NCI-H2227 (cell line): ENCODE measurements at regions not wholly inside any gene's neighbourhood (a gene's known extent, or its start where the extent isn't known, plus 50 kb on each side); places are given as distances from the start of the nearest gene placed in this dataset.

Experiments used
- DNase-seq: peaks from one replicate; lab custom pipeline; 2025; ENCODE audit not compliant: unreplicated experiment; lab: John Stamatoyannopoulos, UW

DNA sequence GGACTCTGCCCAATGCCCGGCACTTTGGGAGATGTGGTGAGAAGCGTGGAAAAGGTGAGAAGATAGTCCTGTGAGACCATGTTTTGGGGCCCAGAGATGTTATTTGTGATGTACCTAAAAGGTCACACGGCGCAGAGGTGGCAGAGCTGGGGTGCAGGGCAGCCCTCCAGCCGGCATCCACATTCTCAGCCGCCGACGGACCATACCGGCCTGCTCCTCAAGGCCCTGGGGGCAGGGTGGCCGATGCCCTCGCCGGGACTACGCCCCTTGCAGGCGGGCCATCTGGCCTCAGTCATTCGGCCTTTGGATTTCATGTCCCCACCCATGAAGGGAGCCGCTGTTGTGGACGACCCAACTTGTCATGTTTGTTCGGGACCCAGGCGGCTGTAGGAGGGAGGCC lies 131.4 kb upstream of the GSE1 start:
- DNase-seq, result no peak

- DNase-seq, result no peak
These were observed 129.7 kb upstream of the GSE1 start for GRCh38 chr16:85483424-85483823.

GRCh38 chr16:85484347-85485300 lies 128.5 kb upstream of the GSE1 start:
- peak; percentile 9 for DNase-seq

- peak; percentile 65 for DNase-seq
These were observed 127.7 kb upstream of the GSE1 start for GRCh38 chr16:85485379-85485778.

GRCh38 chr16:85486256-85486915 lies 126.7 kb upstream of the GSE1 start:
- DNase-seq, result no peak

DNA sequence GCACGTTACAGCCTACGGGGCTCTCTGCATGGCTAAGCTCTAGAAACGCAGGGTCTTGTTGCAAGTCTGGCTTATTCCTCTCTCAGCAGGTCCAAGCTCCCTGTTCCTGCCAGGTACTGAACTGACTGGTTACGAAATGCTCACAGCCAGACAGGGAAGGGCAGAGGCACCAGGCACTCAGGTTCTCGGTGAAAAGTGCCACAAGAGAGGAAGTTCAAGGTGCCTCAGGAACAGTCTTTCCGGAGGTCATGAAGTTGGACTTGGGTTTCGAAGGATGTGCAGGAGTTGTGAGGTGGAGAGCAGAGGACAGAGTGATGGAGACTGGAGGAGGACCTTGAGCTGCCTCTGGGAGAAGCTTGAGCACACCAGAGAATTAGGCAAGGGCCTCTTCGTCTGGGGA lies 124.7 kb upstream of the GSE1 start:
- no peak for DNase-seq

- no peak for DNase-seq
These were observed 122.6 kb upstream of the GSE1 start for GRCh38 chr16:85490407-85491057.

DNA sequence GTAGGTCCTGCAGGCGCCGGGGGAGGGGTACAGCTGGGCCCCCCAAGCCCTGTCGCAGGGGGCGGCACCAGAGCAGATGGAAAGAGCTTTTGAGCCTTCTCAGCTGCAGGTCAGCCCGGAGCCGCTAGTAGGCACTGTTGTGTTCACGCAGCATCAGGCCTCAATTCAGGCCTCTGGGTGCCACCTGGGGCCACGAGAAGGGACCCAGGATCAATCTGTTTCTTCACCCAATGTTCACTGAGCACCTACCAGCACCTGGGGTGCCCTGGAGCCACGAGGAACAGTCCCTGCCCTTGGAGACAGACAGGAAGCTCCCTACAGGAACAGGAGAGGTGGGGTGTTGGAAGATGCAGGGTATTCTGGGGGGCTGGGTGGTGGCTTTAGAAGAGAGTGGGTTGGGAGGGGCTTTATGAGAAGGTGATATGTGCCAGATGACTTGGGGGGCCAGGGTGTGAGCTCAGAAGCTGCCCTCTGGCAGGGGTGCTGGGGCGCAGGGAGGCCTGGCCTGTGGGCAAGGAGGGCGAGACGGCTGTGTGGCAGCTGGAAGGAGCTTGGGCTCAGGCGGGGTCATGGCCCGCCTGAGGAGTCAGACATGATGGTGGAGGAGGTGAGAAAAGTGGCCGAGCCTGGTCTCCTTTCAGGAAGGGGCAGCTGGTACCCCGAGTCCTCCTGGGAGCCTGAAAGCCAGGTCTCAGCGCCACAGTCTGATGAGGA lies 121.9 kb upstream of the GSE1 start:
- no peak for DNase-seq

- no peak for DNase-seq
These were observed 121.3 kb upstream of the GSE1 start for GRCh38 chr16:85491798-85492294.

DNA sequence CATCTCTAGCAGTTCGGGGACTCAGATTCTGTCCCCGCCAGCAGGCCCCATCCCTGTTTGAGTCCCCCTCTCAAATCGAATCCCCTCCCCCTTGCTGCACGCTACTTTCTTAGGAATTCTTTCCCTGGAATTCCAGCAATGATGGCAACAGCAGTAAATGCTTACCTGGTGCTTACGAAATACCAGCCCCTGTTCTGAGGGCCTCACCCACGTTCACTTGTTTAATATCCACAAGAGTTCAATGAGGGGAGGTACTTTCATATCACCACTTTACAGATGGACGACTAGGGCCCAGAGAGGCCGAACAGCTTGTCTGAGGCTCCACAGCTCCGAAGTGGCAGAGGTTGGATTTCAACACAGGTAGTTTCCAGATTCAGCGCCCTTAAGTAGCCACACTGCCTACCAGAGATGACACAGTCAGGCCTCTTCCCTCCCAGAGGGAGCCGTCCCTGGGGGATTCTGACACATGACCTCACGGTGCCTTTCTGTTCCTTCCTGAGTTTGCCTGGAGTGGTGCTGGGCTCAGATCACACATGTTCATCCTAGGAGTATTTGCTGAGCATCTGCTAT lies 120.7 kb upstream of the GSE1 start:
- no peak for DNase-seq

DNA sequence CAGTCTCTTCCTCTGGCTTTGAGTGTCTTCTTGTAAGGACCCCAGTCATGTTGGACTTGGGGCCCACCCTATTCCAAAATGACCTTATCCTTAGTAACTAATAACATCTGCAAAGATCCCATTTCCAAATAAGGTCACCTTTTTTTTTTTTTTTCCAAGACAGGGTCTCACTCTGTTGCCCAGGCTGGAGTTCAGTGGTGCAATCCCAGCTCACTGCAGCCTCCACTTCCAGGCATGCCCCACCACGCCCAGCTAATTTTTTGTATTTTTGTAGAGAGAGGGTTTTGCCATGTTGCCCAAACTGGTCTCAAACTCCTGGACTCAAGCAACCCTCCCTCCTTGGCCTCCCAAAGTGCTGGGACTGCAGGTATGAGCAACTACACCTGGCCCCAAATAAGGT lies 118.8 kb upstream of the GSE1 start:
- no peak for DNase-seq

- DNase-seq, result no peak
These were observed 117.9 kb upstream of the GSE1 start for GRCh38 chr16:85495259-85495658.

- DNase-seq, result no peak
These were observed 117.1 kb upstream of the GSE1 start for GRCh38 chr16:85495823-85496538.

DNA sequence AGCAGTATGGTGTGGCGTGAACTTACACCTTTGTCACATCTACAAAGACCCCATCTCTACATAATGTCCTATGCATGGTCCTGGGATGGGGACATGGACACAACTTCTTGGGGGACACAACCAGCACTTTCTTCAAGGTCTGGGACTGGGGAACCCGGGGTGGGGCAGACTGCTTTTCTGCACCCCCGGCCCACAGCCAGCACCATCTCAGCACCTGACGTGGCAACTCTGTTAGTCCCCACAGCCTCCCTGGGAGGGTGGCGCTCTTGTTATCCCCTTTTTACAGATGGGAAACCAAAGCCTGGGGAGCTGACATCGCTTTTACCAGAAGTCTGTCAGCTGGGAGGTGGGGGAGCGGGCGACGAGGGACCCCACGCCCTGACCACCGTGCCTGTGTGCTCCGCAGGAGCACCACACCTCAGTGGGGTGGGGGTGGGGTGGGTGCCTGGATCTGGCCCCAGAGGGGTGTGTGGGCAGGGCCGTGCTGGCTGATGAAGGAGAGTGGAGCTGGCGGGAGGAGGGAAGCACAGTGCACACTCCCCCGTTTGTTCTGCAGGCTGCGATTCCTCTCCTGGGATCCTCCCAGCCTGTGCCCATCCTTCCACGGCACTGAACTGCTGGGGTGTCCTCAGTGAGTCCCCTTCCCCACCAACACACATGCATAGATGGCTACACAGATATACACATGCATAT lies 115.4 kb upstream of the GSE1 start:
- no peak for DNase-seq

DNA sequence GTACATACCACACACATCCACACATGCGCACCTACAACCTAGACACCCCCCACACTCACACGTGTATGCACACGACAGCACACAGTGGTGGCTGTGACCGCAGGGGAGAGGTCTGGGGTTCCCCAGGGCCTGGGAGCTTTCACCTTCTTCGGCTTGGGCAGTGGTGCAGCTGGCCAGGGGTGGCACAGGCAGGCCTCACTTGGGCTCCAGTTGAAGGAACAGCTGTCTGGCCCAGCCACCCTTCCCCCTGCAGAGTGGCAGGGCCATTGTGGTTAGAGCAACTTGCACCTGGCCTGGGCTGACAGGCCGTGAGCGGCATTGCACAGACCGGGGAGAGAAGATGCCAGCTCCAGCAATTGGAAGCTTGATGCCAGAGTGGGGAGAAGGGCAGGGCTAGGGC lies 114.5 kb upstream of the GSE1 start:
- DNase-seq, result no peak

GRCh38 chr16:85500220-85500619 lies 112.9 kb upstream of the GSE1 start:
- no peak for DNase-seq

DNA sequence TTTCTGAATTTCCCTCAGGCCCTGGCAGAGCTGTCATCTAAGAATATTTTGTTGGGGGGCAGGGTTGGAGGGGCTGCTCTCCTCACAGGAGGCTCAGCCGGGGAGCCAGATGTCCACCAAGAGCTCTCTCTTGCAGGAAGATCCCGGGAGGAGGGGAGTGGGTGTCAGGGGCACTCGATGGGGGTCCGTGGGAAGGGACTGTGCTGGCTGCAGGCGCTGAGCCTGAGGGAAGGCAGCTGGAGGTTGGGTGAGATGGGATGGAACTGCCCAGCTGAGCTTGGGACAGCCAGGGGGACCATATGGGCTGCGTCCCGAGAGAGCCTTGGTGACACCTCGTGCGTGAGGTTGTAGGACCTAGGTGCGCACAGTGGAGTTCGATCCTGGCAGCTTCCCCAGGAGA lies 111.2 kb upstream of the GSE1 start:
- no peak for DNase-seq

DNA sequence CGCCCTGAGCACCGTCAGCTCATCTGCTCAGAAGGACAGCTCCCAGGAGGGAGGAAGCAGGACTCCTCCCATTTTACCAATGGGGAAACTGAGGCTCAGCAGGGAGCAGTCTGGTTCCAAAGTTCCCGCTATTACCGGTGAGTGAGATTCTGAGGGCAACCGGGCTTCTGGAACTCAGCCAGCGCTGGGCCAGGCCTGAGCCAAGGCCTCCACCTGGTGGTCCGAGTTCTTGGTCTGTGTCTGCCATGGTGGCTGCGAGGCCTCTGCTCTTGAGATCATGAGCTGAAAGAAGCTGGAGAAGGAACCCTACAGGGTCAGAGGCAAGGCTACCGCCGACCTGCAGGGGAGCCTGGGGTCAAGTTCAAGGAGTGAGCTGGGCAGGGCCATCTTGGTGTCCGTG lies 110.8 kb upstream of the GSE1 start:
- DNase-seq, result no peak

- DNase-seq, result peak; percentile 47
These were observed 109.4 kb upstream of the GSE1 start for GRCh38 chr16:85503679-85504231.
